ENCODE measurements at regions not wholly inside any gene's neighbourhood (a gene's known extent, or its start where the extent isn't known, plus 50 kb on each side); places are given as distances from the start of the nearest gene placed in this dataset.

GRCh38 chr13:74273581-74273980 lies 139.4 kb upstream of the KLF12 start:
- CTCF ChIA-PET: interaction anchor here (2.2 kb wide), 1 partner anchor 14 kb away, joined by 12 read pairs; no protein-coding TSS in a partner anchor
- DNase-seq: no peak

More at GRCh38 chr13:74273581-74273980, 139.4 kb upstream of the KLF12 start:
- H3K27me3 ChIP-seq (ENCODE audit: insufficient read depth): no peaks in the 10 kb centered on the region
- no peak overlapping the region for H2AFZ ChIP-seq (ENCODE audit: low read depth)
- no peaks in the 10 kb centered on the region for H3K79me2 ChIP-seq (ENCODE audit: insufficient read depth)
- no peaks in the 10 kb centered on the region for H3K36me3 ChIP-seq (replicated peaks in 1 of 2; ENCODE audit: control insufficient read depth in 1 of 2, insufficient read depth in 2 of 2, low read length in 1 of 2)
- no peak overlapping the region; a peak in 1 of 4 replicates for H3K27ac ChIP-seq (ENCODE audit: low read depth in 2 of 2, low read length in 1 of 2)
- H3F3A ChIP-seq (replicated peaks; ENCODE audit: insufficient read depth): peaks cover 4% of the 10 kb centered on the region
- no peak overlapping the region for H3K4me2 ChIP-seq
- WGBS (ENCODE audit: low lambda C conversion rate): 63% methylated on average over 1 of the region's 1 CpG
- TF ChIP-seq ELF1 (IDR thresholded peaks at IDR 0.05) (no peak), ZBTB33 (IDR thresholded peaks at IDR 0.05; ENCODE audit: borderline replicate concordance, low read depth) (no peak), JUND (IDR thresholded peaks at IDR 0.05) (no peak), RXRA (IDR thresholded peaks at IDR 0.05; ENCODE audit: borderline replicate concordance, low read depth) (no peak), REST (IDR thresholded peaks at IDR 0.05; ENCODE audit: low read depth, low read length) (no peak), SIN3A (IDR thresholded peaks at IDR 0.05; ENCODE audit: borderline replicate concordance, low read depth, low read length) (no peak), MEF2A (IDR thresholded peaks at IDR 0.05; ENCODE audit: borderline replicate concordance, low read depth) (no peak), USF2 (IDR thresholded peaks at IDR 0.05; ENCODE audit: borderline replicate concordance, low read depth, low read length) (no peak), CTCF (IDR thresholded peaks at IDR 0.05) (no peak), FOXM1 (IDR thresholded peaks at IDR 0.05; ENCODE audit: low read depth) (no peak), MAX (IDR thresholded peaks at IDR 0.05; ENCODE audit: low read depth) (no peak), FOXJ3 (CRISPR knock-in tag; IDR thresholded peaks at IDR 0.05) (no peak), FOSL2 (IDR thresholded peaks at IDR 0.05; ENCODE audit: borderline replicate concordance, low read depth) (no peak), GATA2 (CRISPR knock-in tag; IDR thresholded peaks at IDR 0.05) (no peak), EP300 (IDR thresholded peaks at IDR 0.05; ENCODE audit: borderline replicate concordance in 1 of 2, low read depth in 1 of 2, low read length in 1 of 2) (no peak), NFIC (IDR thresholded peaks at IDR 0.05; ENCODE audit: borderline replicate concordance) (no peak)
- no peaks in the 10 kb centered on the region for H4K20me1 ChIP-seq (ENCODE audit: insufficient read depth)
- H3K9me2 ChIP-seq: no peaks in the 10 kb centered on the region
- H3K9me3 ChIP-seq: peaks cover 8% of the 10 kb centered on the region; the same call in 1 of the 2 replicates
- H3K4me1 ChIP-seq (ENCODE audit: control insufficient read depth in 1 of 2, insufficient read depth in 2 of 2, low read depth in 1 of 2, low read length in 1 of 2): no peaks in the 10 kb centered on the region; a peak in 1 of 4 replicates
- POLR2A ChIA-PET: no interaction called here
- no peak overlapping the region for H3K4me3 ChIP-seq (ENCODE audit: low read depth in 2 of 2, low read length in 1 of 2)
- no peak overlapping the region for H3K9ac ChIP-seq
